ENCODE measurements at regions not wholly inside any gene's neighbourhood (a gene's known extent, or its start where the extent isn't known, plus 50 kb on each side); places are given as distances from the start of the nearest gene placed in this dataset.

GRCh38 chr4:164442180-164442579 lies 311.8 kb upstream of the SMIM31 start:
- H3K56ac ChIP-seq (ENCODE audit: insufficient read length, low read depth, low read length) = no peak overlapping the region
- no peak overlapping the region for H3K4me2 ChIP-seq (ENCODE audit: insufficient read depth, insufficient read length, low read length)
- no peak overlapping the region for H2BK20ac ChIP-seq (ENCODE audit: low read depth, low read length, poor library complexity, severe bottlenecking)
- Mint-ChIP-seq H3K4me3 (no peak overlapping the region), H3K27ac (no peak overlapping the region), H3K27me3 (ENCODE audit: low read depth) (no peaks in the 10 kb centered on the region), H3K36me3 (ENCODE audit: insufficient read depth in 1 of 3, low read depth in 3 of 3) (no peaks in the 10 kb centered on the region; a peak in 1 of 7 replicates), H3K9me3 (no peaks in the 10 kb centered on the region), H3K4me1 (peaks cover 0 to 5% of the 10 kb centered on the region in 2 experiments; a peak in 2 of 4 replicates)
- H3K9me3 ChIP-seq (ENCODE audit: control insufficient read depth, low read depth, low read length) = no peaks in the 10 kb centered on the region
- no peak overlapping the region for H3K18ac ChIP-seq (ENCODE audit: insufficient read length, low read depth, low read length)
- no peak overlapping the region for H4K5ac ChIP-seq (ENCODE audit: insufficient read length, low read depth, low read length)
- WGBS (ENCODE audit: extremely low coverage, insufficient read length, low lambda C conversion rate) = no CpG with 5 or more reads among the region's 3 CpGs
- H2BK15ac ChIP-seq (ENCODE audit: low read depth, low read length) = no peak overlapping the region
- TF ChIP-seq, protein P1, sequence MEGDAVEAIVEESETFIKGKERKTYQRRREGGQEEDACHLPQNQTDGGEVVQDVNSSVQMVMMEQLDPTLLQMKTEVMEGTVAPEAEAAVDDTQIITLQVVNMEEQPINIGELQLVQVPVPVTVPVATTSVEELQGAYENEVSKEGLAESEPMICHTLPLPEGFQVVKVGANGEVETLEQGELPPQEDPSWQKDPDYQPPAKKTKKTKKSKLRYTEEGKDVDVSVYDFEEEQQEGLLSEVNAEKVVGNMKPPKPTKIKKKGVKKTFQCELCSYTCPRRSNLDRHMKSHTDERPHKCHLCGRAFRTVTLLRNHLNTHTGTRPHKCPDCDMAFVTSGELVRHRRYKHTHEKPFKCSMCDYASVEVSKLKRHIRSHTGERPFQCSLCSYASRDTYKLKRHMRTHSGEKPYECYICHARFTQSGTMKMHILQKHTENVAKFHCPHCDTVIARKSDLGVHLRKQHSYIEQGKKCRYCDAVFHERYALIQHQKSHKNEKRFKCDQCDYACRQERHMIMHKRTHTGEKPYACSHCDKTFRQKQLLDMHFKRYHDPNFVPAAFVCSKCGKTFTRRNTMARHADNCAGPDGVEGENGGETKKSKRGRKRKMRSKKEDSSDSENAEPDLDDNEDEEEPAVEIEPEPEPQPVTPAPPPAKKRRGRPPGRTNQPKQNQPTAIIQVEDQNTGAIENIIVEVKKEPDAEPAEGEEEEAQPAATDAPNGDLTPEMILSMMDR (conservative IDR thresholded peaks at IDR 0.05) = no peak
- H3K4me1 ChIP-seq (ENCODE audit: insufficient read depth, low read length) = no peaks in the 10 kb centered on the region
- no peak overlapping the region for H3K9ac ChIP-seq (ENCODE audit: extremely low read depth, insufficient read length, low read length)
- no peak overlapping the region for H3K4ac ChIP-seq (ENCODE audit: low read depth, low read length)
- no peak overlapping the region for H3K23ac ChIP-seq (ENCODE audit: insufficient read length, low read depth, low read length)
- H4K91ac ChIP-seq (ENCODE audit: insufficient read length, low read depth, low read length) = no peak overlapping the region
- no peak overlapping the region for H2BK5ac ChIP-seq (ENCODE audit: insufficient read length, low read length)
- no peak overlapping the region for H3T11ph ChIP-seq (ENCODE audit: low read length)
- H3K27ac ChIP-seq (ENCODE audit: insufficient read length, low read depth, low read length) = no peak overlapping the region
- H3K27me3 ChIP-seq (ENCODE audit: insufficient read depth, low read length) = no peaks in the 10 kb centered on the region
- H4K20me1 ChIP-seq (ENCODE audit: control insufficient read depth, insufficient read depth, insufficient read length) = no peaks in the 10 kb centered on the region
- H3K23me2 ChIP-seq (ENCODE audit: insufficient read length, low read depth, low read length, poor library complexity, severe bottlenecking) = no peaks in the 10 kb centered on the region
- H2BK12ac ChIP-seq (ENCODE audit: insufficient read length, low read depth, low read length) = no peak overlapping the region
- no peak overlapping the region for H4K8ac ChIP-seq (replicated peaks; ENCODE audit: insufficient read length, low read depth, low read length)
- H2AK5ac ChIP-seq (ENCODE audit: insufficient read length, low read length) = no peak overlapping the region
- no peak overlapping the region for H2AFZ ChIP-seq (ENCODE audit: low read length)
- H3K79me2 ChIP-seq (ENCODE audit: insufficient read depth, low read length) = no peaks in the 10 kb centered on the region
- H3K14ac ChIP-seq (ENCODE audit: insufficient read depth, low read length) = no peak overlapping the region
- H2BK120ac ChIP-seq (ENCODE audit: low read depth, low read length, poor library complexity, severe bottlenecking) = no peak overlapping the region
- no peak for DNase-seq
- no peaks in the 10 kb centered on the region for H3K79me1 ChIP-seq (ENCODE audit: insufficient read depth, low read depth, low read length, poor library complexity, severe bottlenecking)
